ENCODE measurements at regions not wholly inside any gene's neighbourhood (a gene's known extent, or its start where the extent isn't known, plus 50 kb on each side); places are given as distances from the start of the nearest gene placed in this dataset.

DNA sequence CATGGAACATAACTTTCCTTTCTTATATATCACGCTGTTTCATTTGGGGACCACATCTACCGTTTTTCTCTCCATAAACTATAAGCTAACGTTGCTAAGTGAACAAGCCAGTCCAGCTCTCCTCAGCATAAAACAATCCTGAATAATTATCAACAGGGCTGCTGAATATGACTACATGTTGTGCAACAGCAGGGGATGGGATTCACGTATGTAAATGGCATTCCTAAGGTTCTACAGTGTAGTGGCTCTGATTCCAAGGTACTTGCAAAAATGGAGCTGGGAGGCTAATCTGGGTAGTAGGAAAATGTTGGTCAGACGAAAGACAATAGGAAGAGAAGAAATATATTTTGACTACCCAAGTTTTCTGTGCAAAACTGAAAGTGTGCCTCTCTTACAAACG, 262.8 kb downstream of the RWDD3 start:
- TF ChIP-seq EZH2 (IDR thresholded peaks at IDR 0.05; ENCODE audit: insufficient read depth, poor library complexity, severe bottlenecking) (no peak), EZH2phosphoT487 (IDR thresholded peaks at IDR 0.05; ENCODE audit: insufficient read depth, low read depth) (no peak)
